NCI-H524 treated with DMSO at 0.1 percent for 48 hours (cell line): ENCODE measurements at regions not wholly inside any gene's neighbourhood (a gene's known extent, or its start where the extent isn't known, plus 50 kb on each side); places are given as distances from the start of the nearest gene placed in this dataset.
"Not testable (repeated sequence)": the region's sequence is repeated elsewhere in the genome, so short reads cannot be mapped to it uniquely, and the experiment has no call there.

Experiments used
- DNase-seq: peaks from one replicate; lab custom pipeline; 2025; lab: John Stamatoyannopoulos, UW

GRCh38 chr2:120531863-120532600 lies 186.1 kb downstream of the INHBB start:
- no peak for DNase-seq

- DNase-seq, result no peak
These were observed 187.7 kb downstream of the INHBB start for GRCh38 chr2:120533625-120534024.

GRCh38 chr2:120534457-120534856 lies 188.5 kb downstream of the INHBB start:
- no peak for DNase-seq

GRCh38 chr2:120535081-120535480 lies 189.1 kb downstream of the INHBB start:
- no peak for DNase-seq

- DNase-seq, result no peak
These were observed 190.2 kb downstream of the INHBB start for GRCh38 chr2:120536141-120536540.

GRCh38 chr2:120538691-120539423 lies 192.9 kb downstream of the INHBB start:
- DNase-seq, result no peak

- no peak for DNase-seq
These were observed 193.5 kb downstream of the INHBB start for GRCh38 chr2:120539424-120539936.

GRCh38 chr2:120539937-120540718 lies 194.2 kb downstream of the INHBB start:
- no peak for DNase-seq

GRCh38 chr2:120540719-120541552 lies 194.7 kb upstream of the GLI2 start:
- DNase-seq, result no peak

- no peak for DNase-seq
These were observed 194.1 kb upstream of the GLI2 start for GRCh38 chr2:120541553-120541932.

GRCh38 chr2:120541972-120542670 lies 193.5 kb upstream of the GLI2 start:
- no peak for DNase-seq

GRCh38 chr2:120542911-120543527 lies 192.6 kb upstream of the GLI2 start:
- no peak for DNase-seq

GRCh38 chr2:120543899-120544298 lies 191.8 kb upstream of the GLI2 start:
- DNase-seq, result no peak

GRCh38 chr2:120544522-120544921 lies 191.1 kb upstream of the GLI2 start:
- no peak for DNase-seq

- not testable (repeated sequence) for DNase-seq
These were observed 190.7 kb upstream of the GLI2 start for GRCh38 chr2:120545007-120545406.

GRCh38 chr2:120545521-120546047 lies 190.1 kb upstream of the GLI2 start:
- DNase-seq, result no peak

GRCh38 chr2:120546048-120546864 lies 189.4 kb upstream of the GLI2 start:
- no peak for DNase-seq

- DNase-seq, result no peak
These were observed 188.7 kb upstream of the GLI2 start for GRCh38 chr2:120546865-120547390.

GRCh38 chr2:120547662-120548061 lies 188.0 kb upstream of the GLI2 start:
- no peak for DNase-seq
